GM12865 (cell line): ENCODE measurements at regions not wholly inside any gene's neighbourhood (a gene's known extent, or its start where the extent isn't known, plus 50 kb on each side); places are given as distances from the start of the nearest gene placed in this dataset.
"Not testable (repeated sequence)": the region's sequence is repeated elsewhere in the genome, so short reads cannot be mapped to it uniquely, and the experiment has no call there.

Source experiments
- DNase-seq: peaks from one replicate; pipeline ENCODE4 v3.0.0; 2010; ENCODE audit warnings: low read depth
- H3K4me3 ChIP-seq: 2 replicates; pipeline ENCODE4 v1.5.1; 2011; ENCODE audit warnings: mild to moderate bottlenecking, low read depth, low read length, control low read depth
- TF ChIP-seq, protein P1 (sequence below): IDR thresholded peaks from 2 replicates; pipeline ENCODE4 v1.5.1; 2011; ENCODE audit warnings: low read length, control low read depth, low read depth, inconsistent platforms; ENCODE audit not compliant: insufficient read depth; ENCODE audit errors: missing control alignments

DNA sequence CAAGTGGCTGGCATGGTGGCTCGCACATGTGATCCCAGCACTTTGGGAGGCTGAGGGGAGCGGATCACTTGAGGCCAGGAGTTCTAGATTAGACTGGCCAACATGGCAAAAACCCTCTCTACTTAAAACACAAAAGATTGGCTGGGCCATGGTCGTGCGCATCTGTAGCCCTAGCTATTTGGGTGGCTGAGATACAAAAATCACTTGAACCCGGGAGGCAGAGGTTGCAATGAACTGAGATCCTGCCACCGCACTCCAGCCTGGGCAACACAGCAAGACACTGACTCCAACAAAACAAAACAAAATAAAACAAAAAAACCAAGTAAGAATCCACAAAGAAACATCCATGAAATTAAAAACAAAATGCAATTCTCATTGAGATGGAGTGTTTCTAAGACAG is 630.6 kb downstream of the UQCRFS1 start:
- H3K4me3 ChIP-seq: no peak overlapping the region
- DNase-seq: no peak
- TF ChIP-seq, protein P1, sequence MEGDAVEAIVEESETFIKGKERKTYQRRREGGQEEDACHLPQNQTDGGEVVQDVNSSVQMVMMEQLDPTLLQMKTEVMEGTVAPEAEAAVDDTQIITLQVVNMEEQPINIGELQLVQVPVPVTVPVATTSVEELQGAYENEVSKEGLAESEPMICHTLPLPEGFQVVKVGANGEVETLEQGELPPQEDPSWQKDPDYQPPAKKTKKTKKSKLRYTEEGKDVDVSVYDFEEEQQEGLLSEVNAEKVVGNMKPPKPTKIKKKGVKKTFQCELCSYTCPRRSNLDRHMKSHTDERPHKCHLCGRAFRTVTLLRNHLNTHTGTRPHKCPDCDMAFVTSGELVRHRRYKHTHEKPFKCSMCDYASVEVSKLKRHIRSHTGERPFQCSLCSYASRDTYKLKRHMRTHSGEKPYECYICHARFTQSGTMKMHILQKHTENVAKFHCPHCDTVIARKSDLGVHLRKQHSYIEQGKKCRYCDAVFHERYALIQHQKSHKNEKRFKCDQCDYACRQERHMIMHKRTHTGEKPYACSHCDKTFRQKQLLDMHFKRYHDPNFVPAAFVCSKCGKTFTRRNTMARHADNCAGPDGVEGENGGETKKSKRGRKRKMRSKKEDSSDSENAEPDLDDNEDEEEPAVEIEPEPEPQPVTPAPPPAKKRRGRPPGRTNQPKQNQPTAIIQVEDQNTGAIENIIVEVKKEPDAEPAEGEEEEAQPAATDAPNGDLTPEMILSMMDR: no peak

DNA sequence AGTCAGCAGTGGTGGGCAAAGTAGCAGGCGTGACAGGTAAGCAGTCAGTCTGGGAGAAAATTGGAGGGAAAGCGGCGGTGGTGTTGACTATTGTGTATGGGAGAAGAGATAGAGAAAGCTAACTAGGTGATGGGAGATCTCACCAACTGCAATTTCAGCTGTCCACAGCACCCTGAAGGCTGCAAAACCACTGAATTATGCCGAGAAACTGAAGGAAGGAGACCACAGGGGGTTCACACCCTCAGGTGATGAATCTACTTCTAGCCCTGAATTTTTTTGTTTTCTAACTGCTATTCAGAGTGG is 631.5 kb downstream of the UQCRFS1 start:
- no peak for DNase-seq
- no peak overlapping the region for H3K4me3 ChIP-seq

DNA sequence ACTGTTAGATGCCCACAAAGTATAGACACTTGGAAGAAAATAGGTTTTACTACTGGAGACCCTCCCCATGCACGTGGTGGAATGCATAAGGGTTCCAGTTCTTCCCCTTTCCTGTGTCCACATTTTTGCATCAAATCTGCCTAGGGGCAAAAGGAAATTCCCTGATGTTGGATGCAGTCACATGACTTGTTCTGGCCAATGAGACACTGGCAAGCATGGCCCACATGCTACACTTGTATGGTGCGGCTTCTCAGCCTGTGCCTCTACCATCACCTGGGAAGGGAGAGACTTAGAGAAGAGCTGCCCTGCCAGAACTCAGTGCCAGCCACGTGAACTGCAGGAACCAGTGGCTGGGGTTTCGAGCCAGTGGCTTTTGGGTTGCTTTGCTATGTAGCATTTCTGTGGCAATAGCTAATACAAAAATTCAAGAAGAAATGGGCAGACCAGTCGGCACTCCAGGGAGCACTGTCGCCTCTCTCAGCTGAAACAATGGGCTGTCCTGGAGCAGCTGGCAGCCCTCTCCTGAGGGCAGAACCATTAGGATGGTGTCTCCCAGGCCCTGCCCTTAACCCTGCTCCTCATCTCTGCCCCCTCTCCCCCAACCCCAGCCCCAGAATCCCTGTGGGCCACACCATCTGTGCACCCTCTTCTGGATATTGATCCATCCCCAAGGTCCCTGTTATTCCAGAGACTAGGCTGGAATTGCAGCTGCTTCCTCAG is 634.0 kb downstream of the UQCRFS1 start:
- DNase-seq: no peak
- no peak overlapping the region for H3K4me3 ChIP-seq
- TF ChIP-seq, protein P1: no peak

More for the DNA sequence above, 631.5 kb downstream of the UQCRFS1 start:
- TF ChIP-seq, protein P1: no peak

DNA sequence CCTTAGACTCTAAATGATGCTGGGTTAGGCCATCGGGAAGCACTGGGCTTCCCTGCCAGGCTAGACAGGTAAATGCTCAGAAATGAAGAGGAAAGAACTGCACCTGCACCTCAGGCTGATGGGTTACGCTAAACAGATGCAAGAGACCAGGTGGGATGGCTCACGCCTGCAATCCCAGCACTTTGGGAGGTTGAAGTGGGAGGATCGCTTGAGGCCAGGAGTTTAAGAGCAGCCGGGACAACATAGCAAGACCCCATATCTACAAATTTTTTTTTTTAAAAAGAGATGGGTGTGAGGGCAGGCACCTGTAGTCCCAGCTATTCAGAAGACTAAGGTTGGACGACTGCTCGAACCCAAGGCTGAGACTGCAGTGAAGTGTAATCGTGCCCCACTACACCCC is 634.7 kb downstream of the UQCRFS1 start:
- H3K4me3 ChIP-seq: no peak overlapping the region
- TF ChIP-seq, protein P1: no peak
- DNase-seq: no peak

DNA sequence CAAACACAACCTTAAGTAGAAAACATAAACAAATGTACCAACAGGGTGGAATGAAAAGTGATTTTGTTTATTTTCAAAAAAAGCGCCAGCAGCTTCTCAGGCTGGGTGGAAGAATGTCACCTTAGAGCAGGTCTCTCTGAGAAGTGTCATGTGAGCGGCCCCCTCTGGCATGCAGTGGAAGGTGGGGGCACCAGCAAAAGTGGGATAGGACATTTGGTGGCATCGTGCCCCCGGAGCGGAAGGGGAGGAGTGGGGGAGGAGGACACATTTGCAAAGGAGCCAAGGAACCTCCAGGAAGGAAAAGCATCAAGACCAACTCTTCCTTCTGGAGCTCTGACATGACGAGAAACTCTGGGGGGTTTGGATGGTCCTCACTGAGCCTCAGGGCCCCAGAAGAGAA is 635.3 kb downstream of the UQCRFS1 start:
- no peak for DNase-seq
- TF ChIP-seq, protein P1: no peak
- no peak overlapping the region for H3K4me3 ChIP-seq

DNA sequence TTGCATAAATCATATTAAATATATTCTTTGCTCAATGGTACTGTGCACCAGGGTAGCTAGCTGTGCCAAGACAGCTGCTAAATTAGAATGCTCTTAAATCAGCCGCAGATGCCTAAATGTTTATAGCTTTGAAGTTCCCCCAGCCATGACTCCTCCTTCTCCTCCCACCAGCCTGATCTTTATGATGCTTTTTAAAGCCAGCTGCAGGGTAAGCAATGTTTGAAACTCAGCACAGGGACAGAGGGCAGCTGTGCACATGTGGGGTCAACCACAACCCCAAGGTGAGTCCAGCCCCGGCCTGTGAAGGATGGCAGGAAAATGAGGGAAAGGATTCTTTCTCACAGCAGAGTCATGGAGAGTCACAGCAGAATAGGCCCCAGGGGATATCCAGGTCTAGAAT is 635.7 kb downstream of the UQCRFS1 start:
- TF ChIP-seq, protein P1: no peak
- no peak for DNase-seq
- H3K4me3 ChIP-seq: no peak overlapping the region

DNA sequence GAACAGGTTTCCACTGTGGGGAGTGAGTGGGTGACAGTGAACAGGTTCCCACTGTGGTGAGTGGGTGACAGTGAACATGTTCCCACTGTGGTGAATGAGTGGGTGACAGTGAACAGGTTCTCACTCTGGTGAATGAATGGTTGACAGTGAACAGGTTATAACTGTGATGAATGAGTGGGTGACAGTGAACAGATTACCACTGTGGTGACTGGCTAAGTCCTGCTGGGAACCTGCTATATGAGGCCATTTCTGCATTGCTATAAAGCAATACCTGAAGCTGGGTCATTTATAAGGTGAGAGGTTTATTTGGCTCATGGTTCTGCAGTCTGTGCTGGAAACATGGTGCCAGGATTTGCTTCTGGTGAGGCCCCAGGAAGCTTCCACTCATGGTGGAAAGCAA is 637.1 kb downstream of the UQCRFS1 start:
- no peak overlapping the region for H3K4me3 ChIP-seq
- TF ChIP-seq, protein P1: no peak
- no peak for DNase-seq

DNA sequence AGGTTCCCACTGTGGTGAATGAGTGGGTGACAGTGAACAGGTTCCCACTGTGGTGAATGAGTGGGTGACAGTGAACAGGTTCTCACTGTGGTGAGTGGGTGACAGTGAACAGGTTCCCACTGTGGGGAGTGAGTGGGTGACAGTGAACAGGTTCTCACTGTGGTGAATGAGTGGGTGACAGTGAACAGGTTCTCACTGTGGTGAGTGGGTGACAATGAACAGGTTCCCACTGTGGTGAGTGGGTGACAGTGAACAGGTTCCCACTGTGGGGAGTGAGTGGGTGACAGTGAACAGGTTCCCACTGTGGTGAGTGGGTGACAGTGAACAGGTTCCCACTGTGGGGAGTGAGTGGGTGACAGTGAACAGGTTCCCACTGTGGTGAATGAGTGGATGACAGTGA is 637.6 kb downstream of the UQCRFS1 start:
- not testable (repeated sequence) for DNase-seq

More for the DNA sequence above, 637.6 kb downstream of the UQCRFS1 start:
- not testable (repeated sequence) for H3K4me3 ChIP-seq
